ENCODE measurements at regions not wholly inside any gene's neighbourhood (a gene's known extent, or its start where the extent isn't known, plus 50 kb on each side); places are given as distances from the start of the nearest gene placed in this dataset.

DNA sequence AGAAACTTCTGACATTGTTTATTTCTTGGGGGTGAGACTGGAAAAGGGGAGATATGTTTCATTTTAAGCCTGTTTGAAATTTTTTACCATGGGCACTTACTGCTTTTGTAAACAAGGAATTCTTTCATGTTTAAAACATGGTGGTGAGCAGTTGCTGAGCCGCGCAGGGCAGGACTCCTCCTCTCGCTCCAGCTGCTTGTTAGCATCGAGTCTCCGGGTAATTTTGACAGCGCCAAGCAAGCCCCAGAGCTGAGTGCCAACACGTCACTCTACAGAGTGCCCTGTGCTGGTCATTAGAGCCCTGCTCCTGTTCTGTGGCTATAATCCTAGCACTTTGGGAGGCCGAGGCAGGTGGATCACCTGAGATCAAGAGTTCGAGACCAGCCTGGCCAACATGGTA, 116.5 kb upstream of the MSX2 start:
- no peak for DNase-seq (ENCODE audit: low read depth in 2 of 2)
- H3K4me3 ChIP-seq (replicated peaks in 1 of 2; ENCODE audit: low read depth in 2 of 2, low read length in 2 of 2) = no peak overlapping the region
- TF ChIP-seq, protein P1, sequence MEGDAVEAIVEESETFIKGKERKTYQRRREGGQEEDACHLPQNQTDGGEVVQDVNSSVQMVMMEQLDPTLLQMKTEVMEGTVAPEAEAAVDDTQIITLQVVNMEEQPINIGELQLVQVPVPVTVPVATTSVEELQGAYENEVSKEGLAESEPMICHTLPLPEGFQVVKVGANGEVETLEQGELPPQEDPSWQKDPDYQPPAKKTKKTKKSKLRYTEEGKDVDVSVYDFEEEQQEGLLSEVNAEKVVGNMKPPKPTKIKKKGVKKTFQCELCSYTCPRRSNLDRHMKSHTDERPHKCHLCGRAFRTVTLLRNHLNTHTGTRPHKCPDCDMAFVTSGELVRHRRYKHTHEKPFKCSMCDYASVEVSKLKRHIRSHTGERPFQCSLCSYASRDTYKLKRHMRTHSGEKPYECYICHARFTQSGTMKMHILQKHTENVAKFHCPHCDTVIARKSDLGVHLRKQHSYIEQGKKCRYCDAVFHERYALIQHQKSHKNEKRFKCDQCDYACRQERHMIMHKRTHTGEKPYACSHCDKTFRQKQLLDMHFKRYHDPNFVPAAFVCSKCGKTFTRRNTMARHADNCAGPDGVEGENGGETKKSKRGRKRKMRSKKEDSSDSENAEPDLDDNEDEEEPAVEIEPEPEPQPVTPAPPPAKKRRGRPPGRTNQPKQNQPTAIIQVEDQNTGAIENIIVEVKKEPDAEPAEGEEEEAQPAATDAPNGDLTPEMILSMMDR (IDR thresholded peaks at IDR 0.05; ENCODE audit: low read depth, low read length) = no peak

GRCh38 chr5:174608631-174609097, 115.7 kb upstream of the MSX2 start:
- DNase-seq (ENCODE audit: low read depth in 2 of 2) = peak in 1 of 2 donors; percentile 11
- TF ChIP-seq, protein P1 (IDR thresholded peaks at IDR 0.05; ENCODE audit: low read depth, low read length) = no peak
- H3K4me3 ChIP-seq (replicated peaks in 1 of 2; ENCODE audit: low read depth in 2 of 2, low read length in 2 of 2) = no peak overlapping the region

- H3K4me3 ChIP-seq (replicated peaks in 1 of 2; ENCODE audit: low read depth in 2 of 2, low read length in 2 of 2) = no peak overlapping the region
- DNase-seq (ENCODE audit: low read depth in 2 of 2) = no peak
- TF ChIP-seq, protein P1 (IDR thresholded peaks at IDR 0.05; ENCODE audit: low read depth, low read length) = no peak
These were observed 115.3 kb upstream of the MSX2 start for GRCh38 chr5:174609116-174609515.

- DNase-seq (ENCODE audit: low read depth in 2 of 2) = peak; percentile 7 to 47
- TF ChIP-seq, protein P1 (IDR thresholded peaks at IDR 0.05; ENCODE audit: low read depth, low read length) = no peak
- no peak overlapping the region for H3K4me3 ChIP-seq (replicated peaks in 1 of 2; ENCODE audit: low read depth in 2 of 2, low read length in 2 of 2)
These were observed 113.4 kb upstream of the MSX2 start for GRCh38 chr5:174610968-174611367.

GRCh38 chr5:174612686-174613085, 111.7 kb upstream of the MSX2 start:
- no peak overlapping the region for H3K4me3 ChIP-seq (replicated peaks in 1 of 2; ENCODE audit: low read depth in 2 of 2, low read length in 2 of 2)
- DNase-seq (ENCODE audit: low read depth in 2 of 2) = no peak
- TF ChIP-seq, protein P1 (IDR thresholded peaks at IDR 0.05; ENCODE audit: low read depth, low read length) = no peak

DNA sequence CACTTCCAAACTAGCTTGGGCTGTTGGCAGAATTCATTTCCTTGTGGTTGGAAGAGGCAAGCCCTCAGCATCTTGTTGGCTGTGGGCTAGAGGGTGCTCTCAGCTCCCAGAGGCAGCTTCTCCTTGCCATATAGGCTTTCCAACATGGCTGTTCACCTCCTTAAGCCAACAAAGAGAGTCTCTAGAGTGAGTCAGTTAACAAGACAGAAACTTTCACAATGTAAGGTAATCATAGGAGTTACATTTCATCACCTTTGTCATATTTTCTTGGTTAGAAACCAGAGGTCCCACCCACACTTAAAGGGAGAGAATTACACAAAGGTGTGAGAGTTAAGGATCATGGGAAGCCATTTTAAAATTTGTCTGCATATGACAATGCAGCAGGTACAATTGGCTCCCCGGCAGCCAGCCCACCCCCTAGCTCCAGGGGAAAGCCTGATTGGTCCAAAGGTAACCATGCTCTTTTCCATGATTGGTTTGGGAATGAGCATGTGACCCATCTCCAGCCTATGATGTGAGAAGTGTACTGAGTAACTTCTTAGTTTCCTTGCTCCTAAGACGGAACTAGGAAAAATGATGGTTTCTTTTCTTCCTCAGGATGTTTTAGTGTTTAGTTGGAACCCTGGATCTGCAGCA, 109.8 kb upstream of the MSX2 start:
- TF ChIP-seq, protein P1 (IDR thresholded peaks at IDR 0.05; ENCODE audit: low read depth, low read length) = no peak
- no peak overlapping the region for H3K4me3 ChIP-seq (replicated peaks in 1 of 2; ENCODE audit: low read depth in 2 of 2, low read length in 2 of 2)
- DNase-seq (ENCODE audit: low read depth in 2 of 2) = no peak

GRCh38 chr5:174616036-174616435, 108.3 kb upstream of the MSX2 start:
- DNase-seq (ENCODE audit: low read depth in 2 of 2) = no peak
- H3K4me3 ChIP-seq (replicated peaks in 1 of 2; ENCODE audit: low read depth in 2 of 2, low read length in 2 of 2) = no peak overlapping the region
- TF ChIP-seq, protein P1 (IDR thresholded peaks at IDR 0.05; ENCODE audit: low read depth, low read length) = no peak

Measured in cardiac fibroblast (primary cell).